ENCODE measurements at regions not wholly inside any gene's neighbourhood (a gene's known extent, or its start where the extent isn't known, plus 50 kb on each side); places are given as distances from the start of the nearest gene placed in this dataset.

DNA sequence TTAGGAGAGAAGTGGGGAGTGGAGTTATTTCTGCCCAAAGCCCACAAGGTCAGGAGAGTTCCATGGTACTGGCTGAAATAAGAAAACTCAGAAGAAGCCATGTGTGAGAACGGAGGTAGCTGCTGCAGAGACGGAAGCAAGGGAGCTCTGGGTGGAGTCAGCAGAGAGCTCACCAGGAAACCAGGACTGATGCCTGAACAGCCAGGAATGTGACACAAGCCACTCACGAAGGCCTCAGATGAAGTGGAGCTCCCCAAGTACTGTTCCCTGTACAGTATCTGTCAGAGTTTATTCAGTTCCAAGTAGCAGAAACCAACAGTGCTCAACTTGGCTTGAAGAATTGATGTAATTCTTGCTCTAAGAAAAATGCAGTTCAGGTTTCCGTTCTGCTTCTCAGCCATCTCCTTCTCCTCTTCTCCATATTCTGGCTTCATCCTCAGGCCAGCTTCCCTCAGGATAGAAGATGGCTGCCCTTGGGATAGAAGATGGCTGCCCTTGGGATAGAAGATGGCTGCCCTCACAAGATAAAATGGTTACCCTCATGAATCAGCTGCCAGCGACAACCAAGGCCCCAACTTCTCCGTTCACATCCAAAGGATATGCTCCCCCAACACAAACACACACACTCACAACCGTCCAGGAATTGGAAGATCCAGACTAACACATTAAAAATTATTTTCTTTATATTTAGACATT is 117.4 kb upstream of the SH3BP4 start:
- DNase-seq: no peak

DNA sequence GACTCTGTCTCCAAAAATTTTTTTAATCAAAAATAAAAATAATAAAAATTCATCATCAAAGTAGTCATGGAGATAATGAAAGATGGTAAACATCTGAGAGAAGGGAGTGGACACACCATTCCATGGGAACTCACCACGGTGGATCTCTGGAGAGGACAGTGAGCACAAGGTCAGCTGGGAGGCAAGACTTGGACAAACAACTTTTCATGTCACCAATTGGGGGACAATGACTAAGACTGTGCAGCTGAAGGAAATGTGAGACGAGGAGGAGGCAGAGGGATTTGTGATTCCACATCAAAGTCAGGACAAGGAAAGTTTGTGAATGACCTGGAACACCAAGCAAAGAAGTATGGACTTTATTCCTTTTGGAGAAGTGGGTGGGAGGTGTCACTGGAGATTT is 121.0 kb upstream of the SH3BP4 start:
- no peak for DNase-seq

DNA sequence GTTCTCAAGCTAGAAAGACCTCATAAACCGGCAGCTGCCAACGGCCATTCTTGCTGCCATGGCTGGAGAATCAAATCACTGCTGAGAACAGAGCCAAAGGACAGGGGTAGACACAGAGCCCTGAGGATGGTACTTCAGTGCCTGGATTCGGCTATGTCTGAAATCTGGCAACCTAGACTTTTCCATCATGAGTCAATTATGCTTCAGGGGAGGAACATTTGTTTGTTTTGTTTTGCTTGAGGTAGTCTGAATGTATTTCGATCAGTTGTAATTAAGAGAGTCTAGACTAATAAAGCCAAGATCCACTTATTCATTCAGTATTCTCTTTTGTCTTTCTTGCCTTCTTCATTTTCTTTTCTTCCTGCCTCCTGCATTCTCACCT is 122.8 kb upstream of the SH3BP4 start:
- DNase-seq: no peak

DNA sequence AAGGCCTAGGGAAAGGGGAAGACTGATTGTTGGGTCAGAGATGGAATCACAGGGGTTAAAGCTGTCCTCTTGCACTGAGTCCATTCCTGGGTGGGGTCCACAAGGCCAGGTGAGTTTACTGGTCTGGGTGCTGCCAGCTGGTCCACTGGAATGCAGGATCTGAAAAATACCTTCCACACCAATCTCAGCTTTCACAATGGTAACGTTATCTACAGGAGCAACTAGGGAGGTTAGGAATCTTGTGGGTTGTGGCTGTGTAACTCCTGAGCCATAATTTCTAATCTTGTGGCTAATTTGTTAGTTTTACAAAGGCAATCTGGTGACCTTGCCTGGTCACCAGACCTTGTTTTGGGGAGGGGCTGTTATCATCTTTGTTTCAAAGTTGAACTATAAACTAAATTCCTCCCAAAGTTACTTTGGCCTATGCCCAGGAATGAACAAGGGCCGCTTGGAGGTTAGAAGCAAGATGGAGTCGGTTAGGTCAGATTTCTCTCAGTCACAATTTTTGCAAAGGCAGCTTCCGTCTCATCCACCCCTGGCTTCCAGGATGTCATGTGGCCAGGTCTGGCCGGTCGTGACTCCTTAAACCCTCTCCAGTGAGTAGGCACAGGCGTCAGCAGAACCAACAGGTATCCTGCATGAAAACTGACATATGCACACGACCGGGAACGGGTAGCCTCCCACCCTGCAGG is 123.3 kb upstream of the SH3BP4 start:
- DNase-seq: no peak

DNA sequence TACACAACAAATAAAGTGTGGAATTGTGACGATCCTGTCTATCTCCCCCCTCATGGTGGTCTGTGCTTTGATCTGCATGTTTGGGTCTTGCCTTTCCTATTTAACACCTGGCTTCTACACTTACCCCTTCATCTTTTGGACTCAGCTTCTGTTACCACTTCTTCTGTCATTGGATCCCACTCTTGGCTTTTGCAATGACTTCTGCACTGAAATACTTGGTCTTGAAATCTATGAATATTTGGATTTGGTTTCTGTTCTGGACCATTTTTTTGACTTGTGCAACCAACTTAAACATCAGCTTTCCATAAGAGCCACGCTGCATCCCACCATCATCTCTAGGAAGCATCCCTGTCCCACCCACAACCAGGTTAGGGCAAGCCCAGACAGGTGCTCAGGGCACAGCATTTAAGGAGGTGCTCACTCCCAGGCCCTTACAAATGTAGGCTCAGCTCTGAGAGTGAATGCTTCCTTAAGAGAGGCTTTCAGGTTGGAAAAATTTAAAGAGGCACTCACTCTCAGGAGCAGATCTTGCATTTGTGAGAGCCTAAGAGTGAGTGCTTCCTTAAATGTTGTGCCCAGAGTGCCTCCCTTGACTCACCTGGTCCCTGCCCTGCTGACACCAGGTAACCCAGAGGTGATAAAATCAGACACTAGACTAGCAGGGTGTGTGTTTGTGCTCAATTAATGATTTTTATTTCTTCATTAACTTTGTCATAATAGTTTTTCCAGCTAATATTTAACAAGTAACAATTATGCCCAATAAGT is 124.5 kb upstream of the SH3BP4 start:
- no peak for DNase-seq

DNA sequence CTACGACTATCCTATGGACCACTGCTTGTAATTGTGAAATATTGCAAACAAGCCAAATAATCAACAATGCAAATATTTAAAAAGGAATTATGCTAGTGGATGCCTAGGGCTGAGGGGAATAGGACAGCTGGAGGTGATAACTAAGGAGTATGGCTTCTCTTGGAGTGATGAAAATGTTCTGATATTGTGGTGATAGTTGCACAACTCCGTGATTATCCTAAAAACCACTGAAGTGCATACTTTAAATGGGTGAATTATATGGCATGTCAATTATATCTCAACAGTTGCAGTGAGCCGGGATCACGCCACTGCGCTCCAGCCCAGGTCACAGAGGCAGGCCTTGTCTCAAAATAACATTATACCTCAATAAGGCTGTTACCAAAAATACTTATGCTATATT is 125.1 kb upstream of the SH3BP4 start:
- DNase-seq: no peak

DNA sequence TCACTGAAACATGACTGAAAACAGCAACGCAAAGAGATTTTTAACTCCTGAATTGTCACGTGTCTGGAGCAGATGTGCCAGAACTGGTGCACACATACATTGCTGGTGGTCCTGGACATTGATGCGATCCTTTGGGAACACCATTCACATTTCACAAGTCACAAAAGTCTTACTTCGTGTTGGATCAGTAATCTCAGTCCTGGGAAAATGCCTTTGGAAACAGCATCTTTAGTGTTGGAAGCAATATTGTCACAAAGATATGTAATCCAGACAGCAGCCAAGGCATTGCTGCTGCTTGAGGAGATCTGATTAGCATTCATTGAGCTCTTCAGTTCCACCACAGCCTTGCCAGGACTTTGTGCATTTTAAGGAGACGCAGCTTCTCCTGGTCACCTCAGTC is 126.2 kb upstream of the SH3BP4 start:
- DNase-seq: no peak

DNA sequence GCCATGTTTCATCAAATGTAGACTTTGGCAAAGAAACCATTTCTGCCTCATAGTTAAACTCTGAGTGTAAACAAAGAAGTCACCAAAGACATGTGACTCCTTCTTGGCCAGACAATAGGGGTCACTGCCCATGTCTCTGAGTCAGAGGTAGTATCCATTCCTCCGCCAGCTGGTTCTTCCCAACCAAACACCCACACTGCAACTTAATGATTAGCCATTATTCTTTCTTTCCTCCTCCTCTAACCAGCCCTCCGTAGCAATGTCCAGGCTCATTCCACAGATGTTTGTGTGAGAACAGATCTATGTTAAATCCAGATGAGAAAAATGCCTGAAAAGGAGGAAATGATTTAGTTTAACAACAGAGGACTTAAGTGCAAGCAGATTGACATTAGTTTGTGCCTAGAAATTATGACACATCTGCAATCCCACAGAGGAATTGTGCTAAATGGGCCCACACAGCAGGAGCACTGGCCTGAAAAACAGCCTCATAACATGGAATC is 127.9 kb upstream of the SH3BP4 start:
- no peak for DNase-seq

DNA sequence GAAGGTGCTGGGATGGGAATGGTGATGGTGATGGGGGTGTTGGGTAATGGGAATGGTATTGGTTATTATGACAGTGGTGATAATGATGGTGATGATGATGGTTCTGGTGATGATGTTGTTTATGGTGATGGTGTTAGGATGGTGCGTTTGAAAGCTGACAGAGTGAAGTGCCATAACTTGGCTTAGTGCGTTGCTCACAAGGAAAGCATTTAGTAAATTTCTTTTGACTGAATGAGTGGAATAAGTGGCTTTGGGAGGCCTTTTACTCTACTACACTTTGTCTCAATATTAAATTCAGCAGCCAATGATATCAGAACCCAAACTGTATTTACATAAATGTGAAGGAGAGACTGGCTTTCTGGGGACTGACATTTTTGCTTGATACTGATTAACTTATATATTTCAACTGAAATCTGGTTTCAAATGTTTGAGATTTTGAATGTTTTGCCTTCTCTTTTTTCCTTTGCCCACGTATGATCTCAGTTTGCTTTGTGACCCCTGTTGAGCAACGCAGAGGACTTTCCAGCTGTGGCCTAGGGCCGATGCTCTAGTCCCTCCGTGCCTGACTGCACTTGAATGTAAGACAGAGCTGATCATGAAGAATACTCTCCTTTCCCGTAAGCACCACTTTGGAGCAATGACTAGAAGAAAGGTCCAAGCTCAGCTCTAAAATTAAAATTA is 128.5 kb upstream of the SH3BP4 start:
- DNase-seq: no peak

DNA sequence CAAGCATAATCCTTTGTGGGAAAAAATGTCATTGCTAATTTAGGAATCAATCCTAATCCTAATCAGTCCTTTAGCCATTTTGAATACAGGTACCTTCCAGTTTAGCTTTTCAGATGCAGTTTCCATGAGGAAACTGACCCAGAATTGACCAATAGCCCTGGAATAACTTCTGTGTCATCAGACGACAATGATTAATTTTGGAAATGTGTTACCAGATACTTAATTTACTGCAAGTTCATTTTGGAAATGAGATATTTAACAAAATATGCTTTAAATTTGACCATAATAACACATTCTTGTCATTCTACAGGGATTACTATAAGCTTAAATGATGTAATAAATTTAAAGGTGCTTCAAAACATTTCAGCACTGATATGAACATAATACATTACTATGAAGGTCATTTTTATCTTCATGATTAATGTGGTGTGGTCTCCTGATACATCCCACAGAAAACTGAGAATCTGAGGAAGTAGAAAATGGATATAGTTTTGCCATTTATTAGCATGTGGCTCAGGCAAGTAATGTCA is 129.8 kb upstream of the SH3BP4 start:
- no peak for DNase-seq

DNA sequence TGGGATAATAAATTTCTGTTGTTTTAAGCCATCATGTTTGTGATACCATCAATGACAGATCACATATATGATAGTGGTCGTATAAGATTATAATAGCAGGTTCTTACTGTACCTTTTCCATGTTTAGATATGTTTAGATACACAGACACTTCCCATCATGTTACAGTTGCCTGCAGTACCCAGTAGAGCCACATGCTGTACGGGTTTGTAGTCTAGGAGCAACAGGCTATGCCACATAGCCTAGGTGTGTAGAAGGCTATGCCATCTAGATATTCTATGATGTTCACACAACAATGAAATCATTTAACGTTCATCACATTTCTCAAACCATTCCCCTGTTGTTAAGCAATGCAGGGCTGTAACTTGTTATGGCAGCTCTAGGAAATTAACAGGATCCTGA is 132.9 kb upstream of the SH3BP4 start:
- no peak for DNase-seq

DNA sequence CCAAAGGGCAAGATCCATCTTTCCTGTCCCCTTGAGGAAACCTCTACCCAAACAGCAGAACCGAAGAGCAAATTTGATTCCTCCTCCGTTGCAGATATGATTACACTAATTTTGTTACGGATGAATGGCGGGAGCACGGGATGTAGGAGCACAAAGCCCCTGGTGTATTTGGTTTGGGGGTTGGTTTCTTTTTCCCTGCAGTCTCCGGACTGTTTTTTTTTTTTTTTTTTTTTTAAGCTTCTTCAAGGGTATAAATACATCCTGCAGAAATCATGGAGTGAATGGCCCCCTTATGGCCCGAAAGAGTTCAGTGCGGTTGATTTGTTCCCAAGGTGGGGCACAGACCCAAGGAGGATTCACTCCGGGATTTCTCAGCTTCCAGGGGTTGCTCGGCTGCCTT is 135.3 kb upstream of the SH3BP4 start:
- DNase-seq: no peak

DNA sequence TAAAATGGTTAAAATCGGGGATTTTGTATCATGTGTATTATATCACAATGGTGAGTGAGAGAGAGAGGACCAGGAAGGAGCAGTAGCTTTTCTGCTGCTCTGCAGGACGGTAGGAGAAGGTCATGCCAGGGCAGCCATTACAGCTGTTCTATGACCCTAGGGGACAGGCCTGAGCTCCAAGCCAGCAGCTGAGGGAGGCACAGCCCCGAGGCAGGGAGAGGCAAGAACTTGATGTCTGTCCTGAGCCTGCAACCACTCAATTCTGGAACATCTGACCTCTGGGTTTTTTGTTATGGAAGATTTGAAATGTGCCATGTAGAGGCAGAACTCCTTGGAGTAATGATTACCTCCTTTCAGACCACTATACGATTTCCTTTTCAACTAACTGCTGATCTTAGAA is 135.8 kb upstream of the SH3BP4 start:
- no peak for DNase-seq

DNA sequence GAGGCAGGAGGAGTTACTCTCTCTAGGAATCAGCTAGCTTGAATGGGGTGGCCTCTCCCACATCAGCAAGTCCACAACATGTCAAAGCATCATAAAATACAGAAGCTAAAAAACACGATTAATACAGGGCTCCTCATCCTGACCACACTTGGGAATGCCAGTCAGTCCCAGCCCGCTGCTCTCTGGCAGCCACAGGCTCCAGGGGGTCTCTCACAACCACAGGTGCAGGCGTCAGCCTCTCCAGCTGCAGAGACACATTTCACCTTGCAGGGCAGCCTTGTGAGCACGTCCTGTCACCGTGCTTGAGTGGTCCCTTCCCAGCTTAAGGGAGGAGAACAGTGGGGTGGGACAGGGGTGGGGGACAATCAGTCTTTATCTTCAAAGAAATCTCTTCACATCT is 137.4 kb upstream of the SH3BP4 start:
- DNase-seq: no peak

DNA sequence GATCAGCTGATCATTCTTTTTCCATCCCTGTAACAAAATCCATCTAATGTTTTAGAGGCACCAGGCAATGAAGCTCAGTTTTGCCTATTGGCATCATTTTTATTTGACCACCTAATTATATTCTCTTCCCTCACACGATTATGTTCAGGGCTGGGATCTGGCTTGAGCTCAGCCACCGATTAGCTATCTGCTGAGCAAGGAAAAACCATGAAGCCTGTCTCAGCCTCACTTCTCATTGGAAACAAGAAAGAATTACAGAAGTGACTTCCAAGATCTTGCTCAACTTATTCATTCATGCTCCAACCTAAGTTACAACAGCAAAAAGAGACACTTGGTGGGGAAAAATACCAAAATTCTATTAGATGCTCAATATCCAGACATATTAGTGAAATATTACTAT is 139.0 kb upstream of the SH3BP4 start:
- no peak for DNase-seq

DNA sequence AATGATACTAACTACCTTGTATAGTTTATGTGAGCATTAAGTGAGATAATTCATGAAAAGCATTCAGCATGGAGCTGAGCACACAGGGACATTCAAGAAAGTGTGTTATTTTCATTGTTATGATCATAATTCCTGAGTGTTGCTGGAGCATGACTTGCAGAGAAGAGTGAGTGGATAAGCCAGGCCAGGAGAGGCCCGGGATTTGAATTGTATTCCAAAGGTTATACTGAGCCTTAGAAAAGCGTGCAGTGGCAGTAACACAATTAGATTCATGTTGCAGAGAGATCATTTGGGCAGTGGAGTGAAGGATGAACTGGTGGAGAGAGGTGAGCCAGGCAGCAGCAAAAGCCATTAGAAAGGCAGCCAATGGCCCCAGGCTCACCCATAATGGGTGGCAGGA is 142.9 kb upstream of the SH3BP4 start:
- no peak for DNase-seq

DNA sequence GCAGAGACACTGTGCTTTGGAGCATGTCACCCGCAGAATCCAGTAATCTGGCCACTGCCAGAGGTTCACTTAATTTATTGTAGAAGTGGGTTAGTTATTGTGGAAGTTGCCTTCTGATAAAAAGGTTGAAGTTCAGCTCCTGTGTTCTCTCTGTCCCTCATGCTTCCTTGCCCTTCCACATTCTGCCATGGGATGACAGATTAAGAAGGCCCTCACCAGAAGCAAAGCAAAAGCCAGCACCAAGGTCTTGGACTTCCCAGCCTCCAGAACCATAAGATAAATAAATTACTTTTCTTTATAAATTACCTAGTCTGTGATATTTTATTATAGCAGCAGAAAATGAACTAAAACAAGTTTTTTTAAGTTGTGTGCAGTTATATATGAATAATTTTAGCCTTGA is 145.0 kb upstream of the SH3BP4 start:
- no peak for DNase-seq

DNA sequence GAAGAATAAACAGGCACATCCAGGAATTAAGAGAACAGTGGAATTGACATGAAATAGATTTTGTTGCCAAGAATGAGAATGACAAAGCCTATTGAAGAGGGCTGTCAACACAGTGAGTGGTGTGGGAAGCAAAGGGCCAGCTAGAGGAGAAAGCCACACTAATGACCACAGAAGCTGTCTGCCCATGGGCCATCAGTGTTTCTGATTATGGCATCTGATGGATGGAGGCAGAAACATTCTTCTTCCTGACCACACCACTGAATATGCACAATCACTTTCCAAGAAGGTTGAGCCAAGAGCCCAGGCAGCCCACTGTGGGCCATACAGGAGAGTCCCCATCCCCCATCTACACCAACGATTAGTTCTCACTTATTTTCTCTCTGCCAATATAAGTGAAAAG is 146.0 kb upstream of the SH3BP4 start:
- DNase-seq: no peak

DNA sequence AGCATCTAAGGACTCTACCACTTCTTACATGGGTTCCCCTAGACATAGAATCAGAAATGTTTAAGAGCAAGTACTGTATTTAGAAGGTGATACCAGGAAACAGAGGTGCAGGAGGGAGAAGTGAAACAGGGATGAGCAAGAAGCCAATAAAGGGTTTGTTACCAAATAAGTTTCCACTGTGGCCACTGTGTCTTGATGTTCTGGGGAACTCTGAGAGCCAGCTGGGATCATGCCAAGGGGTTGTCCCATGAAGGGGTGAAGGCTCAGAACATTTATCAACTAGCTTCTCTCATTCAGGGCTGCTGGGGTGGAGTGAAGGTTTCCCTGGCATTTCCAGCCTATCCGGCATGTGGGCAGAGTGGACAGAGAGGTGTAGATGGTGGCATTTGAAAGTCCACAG is 147.1 kb upstream of the SH3BP4 start:
- no peak for DNase-seq

DNA sequence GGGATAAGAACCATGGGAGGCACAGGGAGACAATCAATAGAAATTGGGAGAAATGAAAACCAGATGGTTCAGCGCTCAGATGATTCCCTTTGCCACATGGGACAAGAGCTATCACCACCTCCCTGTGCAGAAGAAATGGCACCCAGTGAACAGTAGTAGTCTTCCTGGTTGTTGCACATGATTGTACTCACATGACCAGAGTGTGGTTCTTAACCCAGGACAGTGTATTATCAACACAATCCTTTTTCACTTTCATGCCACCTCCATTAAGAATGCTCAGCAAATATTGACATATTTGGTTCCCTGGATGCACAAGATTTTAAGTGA is 149.0 kb upstream of the SH3BP4 start:
- no peak for DNase-seq

DNA sequence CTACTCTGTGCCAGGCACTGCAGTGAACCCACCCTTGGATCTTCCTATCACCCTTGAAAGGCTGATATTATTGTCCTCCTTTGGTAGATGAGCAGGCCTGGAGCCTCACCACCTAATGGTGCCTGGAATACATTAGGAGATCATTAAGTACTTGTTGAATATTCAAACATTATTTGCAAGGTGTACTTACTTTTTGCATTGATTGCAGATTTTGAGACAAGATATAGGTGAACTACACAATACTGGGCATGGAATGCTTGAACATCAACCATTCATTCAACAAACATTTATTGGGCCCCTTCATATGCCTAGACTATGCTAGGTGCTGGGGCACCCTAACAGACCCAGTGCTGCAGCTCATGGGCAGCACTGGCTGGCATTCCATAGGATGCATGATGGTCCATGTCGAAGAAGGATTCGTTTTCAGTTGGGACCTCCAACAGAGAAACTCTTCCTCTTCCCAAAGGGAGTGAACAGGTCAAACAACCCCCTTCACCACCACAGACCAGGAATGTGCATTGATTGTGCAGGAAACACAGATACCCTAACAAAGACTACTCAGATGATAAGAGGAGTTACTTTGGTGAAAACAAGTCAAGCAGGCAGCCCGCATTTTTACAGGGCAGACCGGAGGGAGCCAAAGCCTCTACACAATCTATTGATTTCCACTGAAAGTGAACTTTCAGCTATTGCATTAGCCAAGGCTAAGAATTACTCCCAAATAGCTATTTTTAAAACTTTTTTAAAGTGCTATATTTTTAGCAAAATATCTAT is 149.6 kb upstream of the SH3BP4 start:
- DNase-seq: no peak

DNA sequence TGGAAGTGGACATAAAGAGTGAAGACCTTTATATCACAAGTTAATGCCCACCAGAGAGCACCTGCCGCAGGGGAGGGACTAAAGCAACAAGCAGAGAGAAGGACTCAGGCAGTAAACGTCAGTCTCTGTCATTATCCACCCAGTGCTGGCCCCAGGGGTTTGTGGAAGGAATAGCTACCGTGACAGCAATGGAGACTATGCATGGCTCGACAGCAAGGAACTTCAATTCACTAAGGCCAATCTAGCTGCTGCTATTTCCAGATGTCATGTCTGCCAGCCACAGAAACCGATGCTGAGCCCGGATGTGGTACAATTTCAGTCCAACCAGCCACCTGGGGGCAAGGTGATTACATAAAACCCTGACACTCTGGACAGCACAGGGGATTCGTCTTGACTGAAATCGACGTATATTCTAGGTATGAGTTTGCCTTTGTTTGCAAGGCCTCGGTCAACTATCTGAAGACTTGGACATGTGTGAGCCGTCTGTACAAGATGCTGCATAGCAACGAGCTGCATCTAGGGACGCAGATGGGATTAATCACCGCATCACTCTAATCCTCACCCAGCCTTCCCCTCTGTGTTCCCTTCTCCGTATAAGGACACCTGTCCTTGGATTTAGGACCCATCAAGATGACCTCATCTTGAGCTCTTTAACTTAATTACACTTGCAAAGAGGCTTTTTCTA is 154.1 kb upstream of the SH3BP4 start:
- DNase-seq: no peak

Measured in NCI-H1092 treated with DMSO at 0.1 percent for 48 hours (cell line).